H1 (cell line): ENCODE measurements at regions not wholly inside any gene's neighbourhood (a gene's known extent, or its start where the extent isn't known, plus 50 kb on each side); places are given as distances from the start of the nearest gene placed in this dataset.

Experiments used
- BRCA1 ChIP-seq: IDR thresholded peaks from 2 replicates; pipeline ENCODE4 v1.6.1; 2012; ENCODE audit warnings: low read depth, low read length, improper control_type of control experiment
- CHD2 ChIP-seq: IDR thresholded peaks from 2 replicates; pipeline ENCODE4 v1.6.1; 2012; ENCODE audit warnings: low read length, improper control_type of control experiment
- CREB1 ChIP-seq: IDR thresholded peaks from 2 replicates; pipeline ENCODE4 v1.6.1; 2012; ENCODE audit warnings: inconsistent platforms
- CTCF ChIP-seq, 3 experiments: IDR thresholded peaks; 1 replicate in 2 of 3; 2 replicates in 1 of 3; pipeline versions ENCODE4 v1.5.1 to v1.6.1; 2011; ENCODE audit warnings: low read length in 3 of 3, mild to moderate bottlenecking in 3 of 3, inconsistent platforms in 2 of 3, low read depth in 1 of 3, moderate library complexity in 1 of 3; ENCODE audit not compliant: insufficient read depth in 1 of 3; ENCODE audit errors: control extremely low read depth in 1 of 3
- EP300 ChIP-seq, 2 experiments: IDR thresholded peaks; 1 replicate in 1 of 2; 2 replicates in 1 of 2; pipeline ENCODE4 v1.6.1; 2011 to 2012; ENCODE audit warnings: low read depth in 2 of 2, low read length in 2 of 2, mild to moderate bottlenecking in 2 of 2, borderline replicate concordance in 1 of 2, inconsistent platforms in 1 of 2, moderate library complexity in 1 of 2
- GABPA ChIP-seq: IDR thresholded peaks from 2 replicates; pipeline ENCODE4 v1.6.1; 2011; ENCODE audit warnings: mild to moderate bottlenecking, low read length, moderate library complexity, borderline replicate concordance; ENCODE audit not compliant: insufficient read depth
- JUND ChIP-seq: IDR thresholded peaks from 2 replicates; pipeline ENCODE4 v1.6.1; 2011; ENCODE audit warnings: mild to moderate bottlenecking, improper control_type of control experiment, low read length
- MAX ChIP-seq: IDR thresholded peaks from 2 replicates; pipeline ENCODE4 v1.6.1; 2012; ENCODE audit warnings: inconsistent platforms
- POLR2AphosphoS5 ChIP-seq: IDR thresholded peaks from 2 replicates; pipeline ENCODE4 v1.6.1; 2011; ENCODE audit warnings: low read depth, low read length
- RNF2 ChIP-seq: fragments of 200-900, 300-1000 bp; sonication (generic); IDR thresholded peaks from 2 replicates; pipeline ENCODE4 v1.7.1; 2016; ENCODE audit warnings: borderline replicate concordance, low read depth, mild to moderate bottlenecking, antibody characterized with exemption, low read length; ENCODE audit not compliant: poor library complexity, severe bottlenecking; ENCODE audit errors: missing control alignments
- SAP30 ChIP-seq: fragments of 300-600 bp; sonication (generic); IDR thresholded peaks from 2 replicates; pipeline ENCODE4 v1.7.1; 2012; ENCODE audit warnings: low read length, moderate library complexity, mild to moderate bottlenecking, inconsistent platforms; ENCODE audit not compliant: insufficient read depth, insufficient replicate concordance
- SIRT6 ChIP-seq: IDR thresholded peaks from one replicate; pipeline ENCODE4 v1.7.1; 2012; ENCODE audit warnings: low read length, inconsistent platforms
- SUZ12 ChIP-seq: fragments of 200-600 bp; sonication (generic); IDR thresholded peaks from 2 replicates; pipeline ENCODE4 v1.6.1; 2012; ENCODE audit warnings: mild to moderate bottlenecking, inconsistent platforms, low read length, moderate library complexity, mixed read lengths
- USF2 ChIP-seq: IDR thresholded peaks from 2 replicates; pipeline ENCODE4 v1.6.1; 2011; ENCODE audit warnings: low read length, improper control_type of control experiment

- TF ChIP-seq CTCF (IDR thresholded peaks at IDR 0.05; ENCODE audit: control extremely low read depth in 1 of 3, insufficient read depth in 1 of 3, low read depth in 1 of 3, low read length in 3 of 3) (no peak), POLR2AphosphoS5 (no peak), EP300 (IDR thresholded peaks at IDR 0.05; ENCODE audit: borderline replicate concordance in 1 of 2, low read depth in 2 of 2, low read length in 2 of 2) (no peak), GABPA (no peak), SIRT6 (no peak), BRCA1 (no peak), RNF2 (no peak), JUND (no peak), MAX (no peak), CREB1 (no peak), SAP30 (no peak), USF2 (no peak), CHD2 (no peak), SUZ12 (no peak)
These were observed 301.0 kb upstream of the KCNN2 start for GRCh38 chr5:114060866-114061265.
